ENCODE measurements at regions not wholly inside any gene's neighbourhood (a gene's known extent, or its start where the extent isn't known, plus 50 kb on each side); places are given as distances from the start of the nearest gene placed in this dataset.

- TF ChIP-seq CTCF (IDR thresholded peaks at IDR 0.05; ENCODE audit: insufficient read depth, low read length, poor library complexity, severe bottlenecking), result no peak
- TF ChIP-seq EZH2phosphoT487 (conservative IDR thresholded peaks at IDR 0.05; ENCODE audit: low read length), result no peak
Measured at GRCh38 chr6:126753606-126754005, 364.9 kb upstream of the RSPO3 start.
